ENCODE measurements at regions not wholly inside any gene's neighbourhood (a gene's known extent, or its start where the extent isn't known, plus 50 kb on each side); places are given as distances from the start of the nearest gene placed in this dataset.

DNA sequence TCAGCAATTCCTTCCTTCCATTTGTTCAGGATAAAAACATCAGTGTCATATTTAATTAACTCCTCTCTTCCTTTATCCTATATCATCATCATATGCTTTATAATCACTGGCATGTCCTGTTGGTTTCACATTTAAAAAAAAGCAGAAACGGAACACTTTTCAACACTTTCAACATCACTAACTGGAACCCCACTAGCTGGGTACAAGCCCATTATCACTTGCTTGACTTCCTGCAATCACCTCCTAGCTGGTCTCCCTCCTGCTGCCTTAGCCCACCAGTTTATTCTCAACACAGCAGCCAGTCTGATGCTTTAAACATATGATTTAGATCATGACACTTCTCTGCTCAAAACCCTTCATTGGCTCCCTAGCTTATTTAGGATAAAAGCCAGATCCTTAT is 116.4 kb upstream of the LSM6 start:
- Histone ChIP-seq H3K9ac (replicated peaks in 1 of 4; ENCODE audit: extremely low read depth in 1 of 4, low read depth in 3 of 4, low read length in 3 of 4) (no peak overlapping the region), H3K4me2 (ENCODE audit: insufficient read depth in 1 of 2, low read depth in 2 of 2, low read length in 2 of 2) (no peak overlapping the region), H3K4me3 (ENCODE audit: extremely low read depth in 1 of 4, insufficient read depth in 2 of 4, low read depth in 3 of 4, low read length in 4 of 4) (no peak overlapping the region), H2BK15ac (ENCODE audit: low read length) (no peak overlapping the region), H2BK5ac (ENCODE audit: low read depth, low read length) (no peak overlapping the region), H3K23me2 (ENCODE audit: low read depth, low read length) (no peaks in the 10 kb centered on the region), H2BK20ac (ENCODE audit: low read length) (no peak overlapping the region), H4K5ac (ENCODE audit: insufficient read length, low read depth, low read length) (no peak overlapping the region), H3K23ac (ENCODE audit: insufficient read length) (no peak overlapping the region), H2BK12ac (ENCODE audit: low read depth, low read length) (no peak overlapping the region), H4K91ac (replicated peaks; ENCODE audit: insufficient read length, low read length) (no peak overlapping the region), H2AFZ (ENCODE audit: low read length) (no peak overlapping the region), H3K79me1 (ENCODE audit: low read depth, low read length) (no peaks in the 10 kb centered on the region), H3K9me3 (ENCODE audit: insufficient read depth in 2 of 2, low read depth in 1 of 2, low read length in 1 of 2) (no peaks in the 10 kb centered on the region), H3K27ac (ENCODE audit: low read depth, low read length) (no peak overlapping the region), H3K4me1 (replicated peaks in 1 of 4; ENCODE audit: control insufficient read depth in 3 of 4, insufficient read depth in 4 of 4, low read length in 3 of 4) (peaks cover 0 to 6% (median 2%) of the 10 kb centered on the region in 4 experiments; a peak in 1 of 7 replicates), H3K4ac (replicated peaks; ENCODE audit: insufficient read length, low read depth, low read length) (no peak overlapping the region), H3K18ac (ENCODE audit: extremely low read depth, low read length) (no peak overlapping the region), H4K20me1 (replicated peaks in 1 of 2; ENCODE audit: control insufficient read depth in 1 of 2, insufficient read depth in 2 of 2, low read length in 2 of 2) (no peaks in the 10 kb centered on the region), H4K8ac (ENCODE audit: extremely low read depth, insufficient read depth, low read length) (no peak overlapping the region), H3K79me2 (ENCODE audit: control insufficient read depth in 1 of 2, insufficient read depth in 2 of 2, low read length in 2 of 2) (no peaks in the 10 kb centered on the region), H3K27me3 (replicated peaks in 1 of 4; ENCODE audit: control insufficient read depth in 3 of 4, extremely low read depth in 1 of 4, insufficient read depth in 3 of 4, low read length in 3 of 4) (no peaks in the 10 kb centered on the region), H3K36me3 (ENCODE audit: control insufficient read depth in 2 of 4, insufficient read depth in 4 of 4, low read length in 3 of 4) (no peaks in the 10 kb centered on the region), H3K56ac (replicated peaks; ENCODE audit: insufficient read length, low read depth, low read length) (no peak overlapping the region), H2BK120ac (replicated peaks; ENCODE audit: low read depth, low read length) (no peak overlapping the region), H3K14ac (ENCODE audit: insufficient read length) (no peak overlapping the region), H2AK5ac (ENCODE audit: low read depth, low read length) (no peak overlapping the region)
- ChIA-PET CTCF (ENCODE audit: partially characterized antibody) (interaction anchor here (1.5 kb wide), 1 partner anchor 8 kb away, joined by 5 read pairs; no protein-coding TSS in a partner anchor), POLR2A (ENCODE audit: partially characterized antibody) (no interaction called here)
- 91% methylated on average over 1 of the region's 1 CpG; no CpG with 5 or more reads in 1 of the 2 experiments for WGBS, 2 experiments (ENCODE audit: extremely low coverage in 1 of 2, insufficient coverage in 1 of 2, insufficient read length in 1 of 2, insufficient replicate concordance in 2 of 2, low coverage in 1 of 2, low lambda C conversion rate in 2 of 2, missing lambda C conversion rate in 1 of 2)
- FAIRE-seq: no peak
- no peak for DNase-seq (ENCODE audit: low read depth in 1 of 2, low spot score in 2 of 2)
- TF ChIP-seq RNF2 (IDR thresholded peaks at IDR 0.05; ENCODE audit: borderline replicate concordance, low read depth, low read length, missing control alignments, poor library complexity, severe bottlenecking): no peak
- TF ChIP-seq KDM1A (IDR thresholded peaks at IDR 0.05; ENCODE audit: borderline replicate concordance, low read length): no peak
- TF ChIP-seq JUND (IDR thresholded peaks at IDR 0.05; ENCODE audit: low read length): no peak
- TF ChIP-seq SP1 (IDR thresholded peaks at IDR 0.05; ENCODE audit: low read depth, low read length): no peak
- no peak for TF ChIP-seq RXRA (IDR thresholded peaks at IDR 0.05; ENCODE audit: insufficient read depth, low read depth, low read length)
- no peak for TF ChIP-seq HDAC2 (IDR thresholded peaks at IDR 0.05; ENCODE audit: borderline replicate concordance in 1 of 2, low read depth in 2 of 2, low read length in 2 of 2)
- no peak for TF ChIP-seq CREB1 (IDR thresholded peaks at IDR 0.05)
- no peak for TF ChIP-seq EGR1 (IDR thresholded peaks at IDR 0.05; ENCODE audit: borderline replicate concordance, low read depth, low read length)
- TF ChIP-seq POLR2AphosphoS5 (IDR thresholded peaks at IDR 0.05; ENCODE audit: low read depth, low read length): no peak
- TF ChIP-seq TCF12 (IDR thresholded peaks at IDR 0.05; ENCODE audit: low read depth, low read length): no peak
- no peak for TF ChIP-seq ASH2L (IDR thresholded peaks at IDR 0.05; ENCODE audit: low read length)
- TF ChIP-seq JUN (IDR thresholded peaks at IDR 0.05; ENCODE audit: low read depth, low read length): no peak
- no peak for TF ChIP-seq EP300 (IDR thresholded peaks at IDR 0.05; ENCODE audit: borderline replicate concordance in 1 of 2, low read depth in 2 of 2, low read length in 2 of 2)
- TF ChIP-seq EZH2 (IDR thresholded peaks at IDR 0.05; ENCODE audit: low read depth, low read length, severe bottlenecking): no peak
- no peak for TF ChIP-seq ZNF274 (IDR thresholded peaks at IDR 0.05; ENCODE audit: borderline replicate concordance, extremely low read depth, low read length)

Data from H1 (cell line).